ENCODE measurements at regions not wholly inside any gene's neighbourhood (a gene's known extent, or its start where the extent isn't known, plus 50 kb on each side); places are given as distances from the start of the nearest gene placed in this dataset.

- TF ChIP-seq, protein P1, sequence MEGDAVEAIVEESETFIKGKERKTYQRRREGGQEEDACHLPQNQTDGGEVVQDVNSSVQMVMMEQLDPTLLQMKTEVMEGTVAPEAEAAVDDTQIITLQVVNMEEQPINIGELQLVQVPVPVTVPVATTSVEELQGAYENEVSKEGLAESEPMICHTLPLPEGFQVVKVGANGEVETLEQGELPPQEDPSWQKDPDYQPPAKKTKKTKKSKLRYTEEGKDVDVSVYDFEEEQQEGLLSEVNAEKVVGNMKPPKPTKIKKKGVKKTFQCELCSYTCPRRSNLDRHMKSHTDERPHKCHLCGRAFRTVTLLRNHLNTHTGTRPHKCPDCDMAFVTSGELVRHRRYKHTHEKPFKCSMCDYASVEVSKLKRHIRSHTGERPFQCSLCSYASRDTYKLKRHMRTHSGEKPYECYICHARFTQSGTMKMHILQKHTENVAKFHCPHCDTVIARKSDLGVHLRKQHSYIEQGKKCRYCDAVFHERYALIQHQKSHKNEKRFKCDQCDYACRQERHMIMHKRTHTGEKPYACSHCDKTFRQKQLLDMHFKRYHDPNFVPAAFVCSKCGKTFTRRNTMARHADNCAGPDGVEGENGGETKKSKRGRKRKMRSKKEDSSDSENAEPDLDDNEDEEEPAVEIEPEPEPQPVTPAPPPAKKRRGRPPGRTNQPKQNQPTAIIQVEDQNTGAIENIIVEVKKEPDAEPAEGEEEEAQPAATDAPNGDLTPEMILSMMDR (IDR thresholded peaks at IDR 0.05): no peak
- no peak for TF ChIP-seq POLR2AphosphoS5 (IDR thresholded peaks at IDR 0.05; ENCODE audit: low read depth, low read length)
These were observed 215.8 kb upstream of the SFRP2 start for GRCh38 chr4:154004507-154005170.
